SK-N-DZ (cell line): ENCODE measurements at regions not wholly inside any gene's neighbourhood (a gene's known extent, or its start where the extent isn't known, plus 50 kb on each side); places are given as distances from the start of the nearest gene placed in this dataset.

Source experiments
- DNase-seq: peaks from one replicate; pipeline ENCODE4 v3.0.0-alpha.2; 2015; ENCODE audit warnings: low spot score

- peak; percentile 36 for DNase-seq
Observed at GRCh38 chr10:3486346-3487065, 298.5 kb downstream of the KLF6 start.

DNA sequence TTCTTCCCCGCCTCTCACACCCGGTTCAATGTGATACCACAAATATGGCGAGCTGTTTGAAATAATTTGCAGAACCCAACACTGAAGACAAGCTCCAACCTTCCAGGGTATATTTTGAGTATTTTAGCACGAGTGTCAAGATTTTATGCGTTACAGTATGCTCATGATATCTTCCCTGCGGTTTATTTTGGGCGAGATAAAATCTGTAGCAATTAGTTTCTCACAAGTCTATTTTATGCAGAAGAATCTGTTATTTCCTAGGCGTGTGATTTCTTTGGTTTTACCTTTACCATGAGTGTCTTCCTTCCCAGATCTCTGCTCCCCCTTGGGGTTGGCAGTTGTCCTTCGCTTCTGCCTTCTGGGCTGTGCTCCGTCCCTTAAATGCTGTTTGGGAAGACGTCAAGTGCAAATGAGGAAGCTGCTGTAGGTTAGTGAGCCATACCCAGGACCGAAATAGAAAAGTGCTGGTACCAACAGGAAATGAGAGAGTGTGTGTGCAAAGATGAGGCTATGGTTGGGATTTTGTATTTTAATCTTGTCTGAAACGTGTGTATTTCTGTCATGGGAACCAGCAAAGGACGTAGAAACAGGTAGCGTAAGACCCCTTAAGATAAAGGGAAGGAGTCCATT is 299.8 kb downstream of the KLF6 start:
- no peak for DNase-seq

- DNase-seq = no peak
Observed at GRCh38 chr10:3484306-3485056, 300.5 kb downstream of the KLF6 start.

GRCh38 chr10:3482200-3482993 is 302.6 kb downstream of the KLF6 start:
- DNase-seq = peak; percentile 64

DNA sequence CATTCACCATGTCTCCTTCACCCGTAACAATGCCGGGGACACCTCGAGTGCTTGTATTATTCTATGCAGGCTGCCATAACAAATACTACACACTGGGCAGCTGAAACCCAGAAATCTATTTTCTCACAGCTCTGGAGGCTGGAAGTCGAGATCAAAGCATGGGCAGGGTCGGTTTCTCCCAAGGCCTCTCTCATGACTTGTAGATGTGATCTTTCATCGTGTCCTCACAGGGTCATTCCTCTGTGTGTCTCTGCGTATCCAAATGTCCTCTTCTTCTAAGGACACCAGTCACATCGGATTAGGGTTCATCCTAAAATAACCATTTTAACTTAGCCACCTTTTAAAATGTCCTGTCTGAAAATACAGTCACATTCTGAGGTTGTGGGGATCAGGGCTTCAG is 303.5 kb downstream of the KLF6 start:
- DNase-seq = no peak

DNA sequence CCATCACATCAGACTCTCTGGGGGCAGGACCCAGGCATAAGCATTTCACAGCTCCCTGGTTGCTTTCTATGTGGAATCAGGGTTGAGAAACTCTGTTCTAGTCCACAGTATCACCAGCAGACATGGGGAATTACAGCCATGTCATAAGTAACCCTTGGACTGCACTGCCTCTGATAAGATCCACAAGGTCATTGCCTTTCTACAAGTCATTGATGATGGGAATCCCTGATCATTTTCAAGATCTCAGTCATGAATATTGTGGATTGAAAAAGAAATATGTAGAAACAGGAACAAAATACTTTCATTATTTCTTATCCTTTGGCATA is 304.1 kb downstream of the KLF6 start:
- DNase-seq = no peak

DNA sequence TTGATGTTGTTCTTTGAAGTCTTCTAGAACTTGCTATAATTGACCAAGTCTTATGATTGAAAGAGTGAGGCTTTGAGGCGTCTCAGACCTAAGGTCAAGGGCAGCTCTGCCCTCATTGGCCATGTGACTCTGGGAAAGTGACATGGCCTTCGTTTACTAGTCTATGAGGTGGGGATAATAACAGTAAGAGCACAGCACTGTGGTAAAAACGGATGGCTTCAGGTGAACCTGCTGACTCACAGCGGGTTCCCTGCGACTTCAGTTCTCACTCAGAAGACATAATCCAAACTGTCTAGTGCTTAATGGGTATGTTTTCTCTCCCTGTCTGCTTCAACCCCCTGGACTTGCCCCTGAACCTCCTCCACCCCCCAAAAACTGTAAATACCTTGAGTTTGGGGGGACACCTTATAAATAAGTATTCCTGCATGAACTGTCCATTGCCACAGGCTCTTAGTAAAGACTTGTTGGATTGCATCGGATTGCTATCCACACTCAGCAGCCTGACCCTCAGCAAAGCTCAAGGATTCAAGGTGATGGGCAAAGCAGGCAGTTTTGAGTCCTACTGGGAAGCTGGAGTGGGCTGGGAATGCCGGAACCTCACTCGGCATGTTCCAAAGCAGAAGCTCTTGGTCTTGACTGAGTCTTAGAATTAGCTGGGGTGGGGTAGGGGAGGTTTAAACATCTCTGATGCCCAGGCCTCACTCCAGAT is 304.6 kb downstream of the KLF6 start:
- DNase-seq = no peak

GRCh38 chr10:3478632-3479240 is 306.2 kb upstream of the PITRM1 start:
- no peak for DNase-seq

DNA sequence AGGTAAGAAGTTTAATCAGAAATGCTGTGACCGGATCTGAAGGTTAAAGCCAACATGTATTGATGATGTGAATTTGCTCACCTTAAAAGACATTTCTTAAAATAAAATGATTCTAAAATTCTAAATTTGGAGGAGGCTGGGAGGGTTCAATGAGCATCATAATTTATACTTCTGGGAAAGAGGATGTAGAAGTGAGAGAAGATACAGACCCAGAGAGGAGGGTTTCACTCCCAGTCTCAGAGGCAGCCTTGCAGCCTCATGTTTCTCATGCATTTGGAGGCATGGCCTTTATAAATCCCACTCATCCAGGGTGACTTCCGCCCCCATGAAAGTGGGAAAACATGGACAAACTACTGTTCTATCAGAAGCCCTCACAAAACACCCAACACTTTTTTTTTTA is 305.6 kb upstream of the PITRM1 start:
- DNase-seq = no peak

- no peak for DNase-seq
Observed at GRCh38 chr10:3477683-3478082, 305.1 kb upstream of the PITRM1 start.

DNA sequence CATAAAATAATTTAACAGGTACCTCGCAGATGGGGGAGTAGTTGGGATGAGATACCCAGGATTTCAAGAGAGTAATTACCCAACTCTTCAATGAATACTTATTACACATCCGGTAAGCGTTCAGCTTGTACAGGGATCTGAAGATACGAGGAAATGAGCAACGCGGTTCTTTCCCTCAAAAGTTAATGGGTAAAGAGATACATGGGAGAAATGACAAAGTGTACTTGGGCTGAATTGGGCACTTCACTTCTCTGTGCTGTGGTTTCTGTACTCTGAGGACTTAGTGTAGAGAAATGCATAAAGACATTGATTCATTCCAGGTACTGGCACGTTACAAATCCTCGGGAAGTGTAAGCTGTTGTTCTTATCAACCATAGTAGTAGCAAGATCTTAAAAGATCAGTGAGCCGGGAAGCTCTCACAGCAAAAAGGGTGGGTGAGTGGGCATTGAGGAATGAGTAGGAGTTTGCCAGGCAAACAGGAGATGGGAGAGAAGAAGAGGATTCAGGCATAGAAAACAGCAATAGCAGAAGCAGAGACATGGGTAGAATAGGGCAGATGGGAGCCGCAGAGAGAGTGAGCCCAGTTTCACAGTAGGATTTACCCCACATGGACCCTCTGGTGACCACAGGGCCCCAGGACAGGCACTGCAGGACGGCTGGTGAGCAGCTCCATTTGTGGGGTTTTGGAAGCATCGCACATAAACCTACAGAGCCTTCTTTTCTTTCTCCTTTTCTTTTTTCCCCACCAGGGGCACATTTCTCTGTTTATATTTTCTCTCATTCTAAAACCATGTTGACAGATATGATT is 304.3 kb upstream of the PITRM1 start:
- no peak for DNase-seq

DNA sequence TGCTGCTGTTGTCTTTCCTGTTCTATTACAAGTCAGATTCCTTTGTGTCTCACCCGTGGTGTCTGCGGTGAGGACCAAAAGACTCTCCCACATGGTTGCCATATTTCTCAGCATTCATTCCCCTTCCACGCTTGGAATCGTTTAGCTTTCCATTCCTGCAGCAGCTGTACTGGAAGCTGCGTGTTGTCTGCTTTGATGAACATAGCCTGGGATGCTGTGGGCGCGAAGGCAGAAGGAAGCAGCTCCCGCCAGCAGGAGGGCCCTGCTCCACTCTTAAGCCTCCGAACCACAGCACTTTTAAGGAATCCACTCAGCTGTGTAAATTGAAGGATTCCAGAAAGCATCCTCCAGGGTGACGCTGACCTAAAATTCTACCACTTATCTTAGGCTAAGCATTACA is 303.6 kb upstream of the PITRM1 start:
- no peak for DNase-seq

- DNase-seq = no peak
Observed at GRCh38 chr10:3475367-3475766, 302.8 kb upstream of the PITRM1 start.

DNA sequence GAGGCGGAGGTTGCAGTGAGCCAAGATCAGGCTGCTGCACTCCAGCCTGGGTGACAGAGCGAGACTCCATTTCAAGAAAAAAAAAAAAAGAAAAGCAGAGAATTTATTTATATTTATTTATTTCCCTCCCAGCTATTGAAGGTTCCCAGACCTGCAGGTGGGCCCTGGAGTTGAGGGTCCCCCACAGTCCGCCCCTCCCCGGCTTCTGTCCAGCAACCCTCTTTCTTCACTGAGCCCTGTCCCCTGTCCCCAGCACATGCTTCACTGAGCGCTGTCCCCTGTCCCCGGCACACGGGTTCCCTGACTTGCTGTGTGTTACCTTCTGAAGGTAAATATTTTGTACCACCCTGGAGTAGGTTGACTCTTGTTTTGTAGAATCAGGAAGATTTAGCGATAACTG is 301.7 kb upstream of the PITRM1 start:
- DNase-seq = no peak

DNA sequence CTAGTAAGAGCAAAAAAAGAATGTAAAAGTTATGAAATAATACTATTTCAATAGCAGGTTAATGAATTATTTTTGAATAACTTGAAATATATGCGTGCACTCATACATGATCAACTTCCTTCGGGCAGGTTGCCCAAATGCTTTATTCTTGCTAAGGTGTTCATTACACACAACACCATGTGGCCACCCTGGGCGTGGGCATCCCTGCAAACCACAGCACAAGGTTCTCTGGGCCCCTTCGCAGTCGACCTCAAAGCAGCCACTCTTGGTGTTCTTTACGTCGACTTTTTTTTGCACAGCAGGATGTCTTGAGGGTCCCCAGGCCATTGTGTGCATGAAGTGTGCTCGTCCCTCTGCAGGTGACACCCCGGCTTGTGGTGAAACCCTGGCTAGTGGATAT is 300.7 kb upstream of the PITRM1 start:
- DNase-seq = no peak

DNA sequence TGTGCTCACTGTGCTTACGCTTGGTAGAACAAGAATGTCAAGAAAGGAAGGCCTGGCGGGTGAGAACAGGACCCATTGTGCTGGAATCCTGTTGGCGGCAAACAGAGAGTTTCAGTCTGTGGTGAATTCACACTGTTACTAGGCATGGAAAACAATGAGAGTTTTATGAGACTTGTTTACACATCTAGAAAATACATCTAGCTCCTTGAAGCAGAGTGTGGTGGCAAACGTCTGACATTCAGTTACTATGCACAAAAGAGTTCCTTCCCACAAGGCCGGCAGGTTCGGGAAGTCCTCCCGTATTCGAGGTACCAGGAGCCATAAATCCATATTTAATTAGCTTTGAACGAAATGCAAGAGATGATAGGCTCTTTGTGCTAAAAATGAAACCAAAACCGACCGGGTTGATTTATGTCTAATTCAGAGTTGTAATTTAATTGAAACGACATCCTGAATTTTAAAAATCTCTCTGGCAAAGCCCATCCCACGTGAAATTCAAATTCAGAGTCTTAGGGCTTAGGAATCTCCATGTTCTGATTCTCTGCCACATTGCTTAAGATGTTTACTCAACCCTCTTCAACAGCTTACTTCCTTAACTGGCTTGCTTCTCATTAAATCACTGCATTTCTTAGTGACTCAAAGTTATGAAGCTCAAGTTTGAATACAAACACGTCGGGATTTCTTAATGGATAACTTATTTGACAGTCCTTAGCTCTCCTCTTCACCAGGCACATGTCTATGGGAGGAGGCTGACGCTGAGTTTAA is 299.9 kb upstream of the PITRM1 start:
- DNase-seq = no peak

- no peak for DNase-seq
Observed at GRCh38 chr10:3471927-3472286, 299.3 kb upstream of the PITRM1 start.

- DNase-seq = no peak
Observed at GRCh38 chr10:3471472-3471871, 298.9 kb upstream of the PITRM1 start.

- DNase-seq = no peak
Observed at GRCh38 chr10:3470191-3470590, 297.6 kb upstream of the PITRM1 start.

DNA sequence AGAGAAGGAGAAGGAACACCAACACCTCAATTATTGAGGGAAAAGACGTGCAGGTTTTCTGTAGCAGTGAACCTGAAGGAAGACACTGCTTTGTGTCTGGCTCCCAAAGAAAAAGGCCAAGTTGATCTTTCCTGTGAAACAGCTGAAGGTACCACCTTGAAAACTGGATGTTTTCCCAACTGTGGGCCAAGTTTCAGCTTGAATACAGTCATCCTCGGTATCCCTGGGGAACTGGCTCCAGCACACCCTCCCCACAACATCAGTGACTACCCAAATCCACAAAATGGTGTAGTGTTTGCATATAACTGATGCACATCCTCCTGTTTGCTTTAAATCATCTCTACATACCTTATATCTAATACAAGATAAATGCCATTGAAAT is 297.0 kb upstream of the PITRM1 start:
- DNase-seq = no peak
